ENCODE measurements at regions not wholly inside any gene's neighbourhood (a gene's known extent, or its start where the extent isn't known, plus 50 kb on each side); places are given as distances from the start of the nearest gene placed in this dataset.

DNA sequence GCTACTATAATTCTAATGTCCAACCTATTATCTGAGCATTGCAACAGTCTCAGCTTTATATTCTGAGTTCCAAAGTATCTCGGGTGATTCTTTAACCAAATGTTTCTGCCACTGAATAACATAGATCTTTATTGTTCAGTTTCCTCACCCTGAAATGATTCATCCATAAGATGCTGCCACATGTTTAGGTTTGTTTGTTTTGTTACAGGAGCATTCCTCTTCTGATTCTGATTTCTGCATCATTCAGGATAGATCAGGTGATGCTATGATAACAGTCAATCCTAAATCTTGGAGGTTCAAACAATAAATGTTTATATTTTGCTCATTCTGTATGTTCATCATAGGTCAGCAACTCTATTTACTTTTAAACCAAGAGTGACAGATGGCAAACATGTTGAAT lies 927.6 kb downstream of the PCDH7 start:
- no peak for DNase-seq (ENCODE audit: extremely low read depth, insufficient read length)
- no peak for TF ChIP-seq CTCF (IDR thresholded peaks at IDR 0.05; ENCODE audit: insufficient read depth, low read length, poor library complexity, severe bottlenecking)
- Histone ChIP-seq H3K27me3 (replicated peaks; ENCODE audit: control insufficient read depth, insufficient read depth, low read length) (no peaks in the 10 kb centered on the region), H3K4me3 (replicated peaks; ENCODE audit: low read depth, low read length) (no peak overlapping the region), H3K36me3 (ENCODE audit: control insufficient read depth, insufficient read depth, low read length) (no peaks in the 10 kb centered on the region)

GRCh38 chr4:31649878-31650277 lies 929.7 kb downstream of the PCDH7 start:
- TF ChIP-seq CTCF (IDR thresholded peaks at IDR 0.05; ENCODE audit: insufficient read depth, low read length, poor library complexity, severe bottlenecking), result no peak
- DNase-seq (ENCODE audit: extremely low read depth, insufficient read length), result no peak
- Histone ChIP-seq H3K27me3 (replicated peaks; ENCODE audit: control insufficient read depth, insufficient read depth, low read length) (no peaks in the 10 kb centered on the region), H3K36me3 (ENCODE audit: control insufficient read depth, insufficient read depth, low read length) (no peaks in the 10 kb centered on the region), H3K4me3 (replicated peaks; ENCODE audit: low read depth, low read length) (no peak overlapping the region)

GRCh38 chr4:31651541-31651940 lies 931.4 kb downstream of the PCDH7 start:
- Histone ChIP-seq H3K4me3 (replicated peaks; ENCODE audit: low read depth, low read length) (no peak overlapping the region), H3K27me3 (replicated peaks; ENCODE audit: control insufficient read depth, insufficient read depth, low read length) (no peaks in the 10 kb centered on the region), H3K36me3 (ENCODE audit: control insufficient read depth, insufficient read depth, low read length) (no peaks in the 10 kb centered on the region)
- TF ChIP-seq CTCF (IDR thresholded peaks at IDR 0.05; ENCODE audit: insufficient read depth, low read length, poor library complexity, severe bottlenecking), result no peak
- DNase-seq (ENCODE audit: extremely low read depth, insufficient read length), result no peak

DNA sequence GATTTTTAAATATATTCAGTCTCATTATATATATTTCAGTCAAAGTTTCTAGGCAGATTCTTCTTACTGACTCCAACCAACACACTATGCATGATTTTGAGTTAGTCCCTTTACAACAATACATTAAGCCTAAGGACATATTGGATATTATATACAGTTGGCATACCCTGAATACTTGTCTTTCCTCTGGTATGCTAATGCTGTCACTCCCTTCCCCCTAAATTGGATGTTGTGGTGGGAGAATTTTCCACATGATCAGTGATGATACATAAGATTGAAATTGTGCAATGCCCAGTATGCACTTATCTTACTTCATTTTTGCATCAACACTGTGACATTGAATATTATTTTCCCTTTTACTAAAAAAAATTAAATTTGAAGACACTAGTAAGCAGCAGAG lies 935.2 kb downstream of the PCDH7 start:
- no peak for TF ChIP-seq CTCF (IDR thresholded peaks at IDR 0.05; ENCODE audit: insufficient read depth, low read length, poor library complexity, severe bottlenecking)
- no peaks in the 10 kb centered on the region for H3K36me3 ChIP-seq (ENCODE audit: control insufficient read depth, insufficient read depth, low read length)

GRCh38 chr4:31657859-31658570 lies 937.8 kb downstream of the PCDH7 start:
- no peak for TF ChIP-seq CTCF (IDR thresholded peaks at IDR 0.05; ENCODE audit: insufficient read depth, low read length, poor library complexity, severe bottlenecking)
- Histone ChIP-seq H3K36me3 (ENCODE audit: control insufficient read depth, insufficient read depth, low read length) (no peaks in the 10 kb centered on the region), H3K4me3 (replicated peaks; ENCODE audit: low read depth, low read length) (no peak overlapping the region), H3K27me3 (replicated peaks; ENCODE audit: control insufficient read depth, insufficient read depth, low read length) (no peaks in the 10 kb centered on the region)
- DNase-seq (ENCODE audit: extremely low read depth, insufficient read length), result no peak

More for the DNA sequence above, 935.2 kb downstream of the PCDH7 start:
- no peak overlapping the region for H3K4me3 ChIP-seq (replicated peaks; ENCODE audit: low read depth, low read length)
- no peak for DNase-seq (ENCODE audit: extremely low read depth, insufficient read length)
- H3K27me3 ChIP-seq (replicated peaks; ENCODE audit: control insufficient read depth, insufficient read depth, low read length), result no peaks in the 10 kb centered on the region

DNA sequence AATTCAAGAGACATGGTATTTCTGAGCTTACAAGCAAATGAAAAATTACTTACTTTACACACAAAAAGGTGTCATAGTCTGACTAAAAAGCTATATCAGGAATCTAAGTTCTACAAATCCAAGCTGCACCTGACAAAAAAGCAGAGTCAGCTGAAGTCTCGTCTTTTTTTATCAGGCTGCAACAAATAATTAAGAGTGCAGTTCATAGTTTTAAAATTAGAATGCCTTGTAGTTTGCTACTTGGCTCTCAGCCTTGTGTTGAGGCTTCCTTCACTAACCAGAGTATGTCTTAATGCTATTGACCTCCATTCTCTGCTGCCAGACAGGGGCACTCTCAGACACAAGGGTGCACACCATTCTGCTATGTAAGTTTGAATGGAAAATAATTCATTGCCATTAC lies 940.7 kb downstream of the PCDH7 start:
- no peak for DNase-seq (ENCODE audit: extremely low read depth, insufficient read length)
- Histone ChIP-seq H3K36me3 (ENCODE audit: control insufficient read depth, insufficient read depth, low read length) (no peaks in the 10 kb centered on the region), H3K27me3 (replicated peaks; ENCODE audit: control insufficient read depth, insufficient read depth, low read length) (no peaks in the 10 kb centered on the region), H3K4me3 (replicated peaks; ENCODE audit: low read depth, low read length) (no peak overlapping the region)
- no peak for TF ChIP-seq CTCF (IDR thresholded peaks at IDR 0.05; ENCODE audit: insufficient read depth, low read length, poor library complexity, severe bottlenecking)
